ENCODE measurements at regions not wholly inside any gene's neighbourhood (a gene's known extent, or its start where the extent isn't known, plus 50 kb on each side); places are given as distances from the start of the nearest gene placed in this dataset.

GRCh38 chr5:136525597-136525996, 160.3 kb upstream of the TRPC7 start:
- intact Hi-C loops (cut with micrococcal nuclease): no loop called here
- H3K36me3 Mint-ChIP-seq (ENCODE audit: low read depth): no peaks in the 10 kb centered on the region
- POLR2A ChIA-PET: no interaction called here
- DNase-seq (no peak), ATAC-seq (no peak)
- no peak for TF ChIP-seq CTCF (IDR thresholded peaks at IDR 0.05)
- CTCF ChIA-PET: no interaction called here
- no peak overlapping the region for H3K27ac Mint-ChIP-seq
- H3K9me3 Mint-ChIP-seq: no peaks in the 10 kb centered on the region
- H3K27me3 Mint-ChIP-seq: no peaks in the 10 kb centered on the region
- no peak overlapping the region for H3K4me3 Mint-ChIP-seq
- H3K4me1 Mint-ChIP-seq (ENCODE audit: low read depth): no peaks in the 10 kb centered on the region

DNA sequence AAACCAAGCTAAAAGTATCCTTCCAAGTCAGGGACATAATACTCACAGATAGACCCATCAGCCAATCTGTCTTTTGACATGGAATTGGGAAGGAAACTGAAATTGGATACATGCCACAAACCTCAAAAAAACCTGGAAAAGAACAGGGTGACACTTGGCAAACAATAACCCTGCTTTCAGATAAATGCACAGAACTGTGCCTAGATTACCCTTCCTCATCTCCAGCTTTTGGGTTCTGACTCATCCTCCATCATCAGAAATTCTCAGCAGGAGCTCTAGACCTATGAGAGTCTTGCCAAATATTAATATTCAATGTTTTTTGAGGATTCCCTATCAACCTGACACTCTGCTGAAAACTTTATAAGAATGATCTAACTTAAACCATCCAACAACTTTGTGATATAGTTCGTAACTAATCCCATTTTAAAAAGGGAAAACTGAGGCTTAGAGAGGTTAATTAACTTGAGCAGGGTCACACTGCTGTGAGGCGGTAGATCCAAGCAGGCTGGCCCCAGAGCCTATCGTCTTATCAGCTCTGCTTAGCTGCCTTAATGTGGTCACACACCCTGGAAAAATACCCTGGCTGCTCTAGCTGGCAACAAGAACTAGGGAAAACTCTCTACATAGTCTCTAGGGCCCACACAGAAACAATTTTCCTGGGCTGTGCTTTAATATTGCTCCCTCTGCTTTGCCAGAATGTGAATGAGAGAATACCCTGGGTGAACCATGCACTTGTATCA, 157.0 kb upstream of the TRPC7 start:
- no peak for DNase-seq
- Mint-ChIP-seq H3K9me3 (no peaks in the 10 kb centered on the region), H3K4me1 (ENCODE audit: low read depth) (no peaks in the 10 kb centered on the region), H3K27me3 (peaks cover 1% of the 10 kb centered on the region), H3K27ac (no peak overlapping the region), H3K36me3 (ENCODE audit: low read depth) (no peaks in the 10 kb centered on the region), H3K4me3 (no peak overlapping the region)
- TF ChIP-seq CTCF (IDR thresholded peaks at IDR 0.05): no peak
- intact Hi-C loops (cut with micrococcal nuclease): no loop called here
- no peak for ATAC-seq
- POLR2A ChIA-PET: no interaction called here
- CTCF ChIA-PET: no interaction called here

DNA sequence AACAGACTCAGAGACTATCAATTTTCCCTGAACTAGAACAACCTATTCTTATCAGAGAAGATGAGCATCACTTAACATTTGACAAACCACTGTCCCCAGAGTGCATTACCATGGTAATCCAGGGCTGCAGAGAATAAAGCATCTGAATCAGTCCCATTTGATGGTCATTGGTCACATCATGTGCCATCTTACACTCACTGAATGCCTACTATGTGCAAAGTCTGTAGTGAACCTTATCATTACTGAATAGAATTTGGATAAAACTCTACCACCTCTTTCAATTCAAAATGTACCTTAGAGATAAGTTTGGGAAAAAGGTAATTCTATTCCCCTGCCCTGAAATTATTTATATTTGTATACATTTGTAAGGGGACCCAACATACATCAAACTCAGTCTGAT, 156.4 kb upstream of the TRPC7 start:
- ChIA-PET CTCF (no interaction called here), POLR2A (no interaction called here)
- H3K4me1 Mint-ChIP-seq (ENCODE audit: low read depth): no peaks in the 10 kb centered on the region
- no peak overlapping the region for H3K4me3 Mint-ChIP-seq
- H3K9me3 Mint-ChIP-seq: no peaks in the 10 kb centered on the region
- no peak for TF ChIP-seq CTCF (IDR thresholded peaks at IDR 0.05)
- no peak overlapping the region for H3K27ac Mint-ChIP-seq
- H3K27me3 Mint-ChIP-seq: peaks cover 1% of the 10 kb centered on the region
- no peak for ATAC-seq
- H3K36me3 Mint-ChIP-seq (ENCODE audit: low read depth): no peaks in the 10 kb centered on the region
- intact Hi-C loops (cut with micrococcal nuclease): no loop called here
- no peak for DNase-seq

DNA sequence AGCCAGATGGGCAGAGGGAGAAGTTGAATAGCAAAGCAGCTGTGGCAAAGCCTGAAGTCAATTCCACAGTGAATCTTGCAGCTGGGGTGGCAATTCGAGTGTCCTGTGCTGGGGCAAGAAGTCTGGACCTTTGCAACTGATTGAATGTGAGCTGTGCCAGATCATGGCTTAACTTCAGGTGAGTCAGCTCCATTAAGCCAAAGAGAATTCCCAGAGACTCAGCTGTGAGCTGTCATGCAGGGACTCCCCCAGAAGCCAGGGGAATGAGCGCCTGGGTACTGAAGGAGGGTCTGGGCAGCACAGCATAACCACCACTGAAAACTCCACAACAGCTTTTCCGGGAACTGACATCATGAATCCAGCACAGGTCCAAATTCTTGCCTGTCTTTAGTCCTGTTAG, 153.5 kb upstream of the TRPC7 start:
- peaks cover 1% of the 10 kb centered on the region for H3K27me3 Mint-ChIP-seq

More for the DNA sequence above, 153.5 kb upstream of the TRPC7 start:
- Mint-ChIP-seq H3K27ac (no peak overlapping the region), H3K36me3 (ENCODE audit: low read depth) (no peaks in the 10 kb centered on the region), H3K9me3 (no peaks in the 10 kb centered on the region), H3K4me1 (ENCODE audit: low read depth) (no peaks in the 10 kb centered on the region), H3K4me3 (no peak overlapping the region)
- DNase-seq (no peak), ATAC-seq (no peak)
- ChIA-PET POLR2A (interaction anchor here (0.6 kb wide), 1 partner anchor 33 kb away, joined by 3 read pairs; no protein-coding TSS in a partner anchor), CTCF (no interaction called here)
- intact Hi-C loops (cut with micrococcal nuclease): no loop called here
- no peak for TF ChIP-seq CTCF (IDR thresholded peaks at IDR 0.05)
